Uterus (tissue), 2 donors: ENCODE measurements at regions not wholly inside any gene's neighbourhood (a gene's known extent, or its start where the extent isn't known, plus 50 kb on each side); places are given as distances from the start of the nearest gene placed in this dataset.

ENCODE experiments used
- CTCF ChIP-seq, 4 experiments: fragments of 200-600 bp in 2 of 4; fragments of 450-650 bp in 2 of 4; sonication (generic) in 2 of 4; IDR thresholded peaks; one replicate each; pipeline ENCODE4 v1.5.1; 2016 to 2019; ENCODE audit warnings: antibody characterized with exemption in 4 of 4, mild to moderate bottlenecking in 2 of 4, moderate library complexity in 1 of 4
- POLR2A ChIP-seq, 2 donors: fragments of 450-650 bp; IDR thresholded peaks; one replicate each; pipeline ENCODE4 v1.6.1; 2016; ENCODE audit warnings: antibody characterized with exemption in 2 of 2, mild to moderate bottlenecking in 1 of 2, moderate library complexity in 1 of 2

DNA sequence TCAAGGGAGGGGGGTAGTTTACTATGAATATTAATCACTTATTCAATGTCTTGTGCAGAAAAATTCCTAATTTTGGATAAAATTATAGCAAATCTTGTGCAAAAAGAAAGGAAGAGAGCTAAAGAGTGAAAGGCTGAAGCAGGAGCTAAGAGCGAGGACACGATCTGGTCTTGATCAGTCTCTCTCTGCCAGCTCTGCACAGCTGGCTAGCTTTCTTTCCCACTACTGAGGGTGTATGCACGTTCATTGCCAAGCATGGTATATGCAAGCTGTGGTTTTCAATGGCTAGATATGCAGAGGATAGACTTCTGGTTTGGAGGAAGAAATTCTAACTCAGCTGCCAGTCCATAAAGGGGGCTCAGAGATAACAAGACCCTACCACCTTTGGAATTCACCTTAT is 297.3 kb downstream of the CYRIA start:
- no peak for TF ChIP-seq CTCF (IDR thresholded peaks at IDR 0.05)
- no peak for TF ChIP-seq POLR2A (IDR thresholded peaks at IDR 0.05)
